Endothelial cell (in vitro differentiated cells): ENCODE measurements at regions not wholly inside any gene's neighbourhood (a gene's known extent, or its start where the extent isn't known, plus 50 kb on each side); places are given as distances from the start of the nearest gene placed in this dataset.

ENCODE experiments used
- DNase-seq: peaks from one replicate; pipeline ENCODE4 v3.0.0; 2021; ENCODE audit warnings: low spot score
- H3K27ac Mint-ChIP-seq: one replicate; pipeline ENCODE4 v1.8.0; 2021; ENCODE audit warnings: mixed read lengths, inconsistent platforms; ENCODE audit not compliant: unreplicated experiment
- H3K27me3 Mint-ChIP-seq: one replicate; pipeline ENCODE4 v1.8.0; 2021; ENCODE audit warnings: mild to moderate bottlenecking, moderate library complexity, mixed read lengths, inconsistent platforms; ENCODE audit not compliant: unreplicated experiment
- H3K36me3 Mint-ChIP-seq: one replicate; pipeline ENCODE4 v1.8.0; 2021; ENCODE audit warnings: mild to moderate bottlenecking, low read depth, mixed read lengths, inconsistent platforms; ENCODE audit not compliant: unreplicated experiment
- H3K4me1 Mint-ChIP-seq: one replicate; pipeline ENCODE4 v1.8.0; 2021; ENCODE audit warnings: mild to moderate bottlenecking, mixed read lengths, inconsistent platforms; ENCODE audit not compliant: unreplicated experiment
- H3K4me3 Mint-ChIP-seq: one replicate; pipeline ENCODE4 v1.8.0; 2021; ENCODE audit warnings: mild to moderate bottlenecking, mixed read lengths, inconsistent platforms; ENCODE audit not compliant: unreplicated experiment
- H3K9me3 Mint-ChIP-seq: one replicate; pipeline ENCODE4 v1.8.0; 2021; ENCODE audit warnings: mixed read lengths, inconsistent platforms; ENCODE audit not compliant: unreplicated experiment
- TF ChIP-seq, protein P1 (sequence below): fragments of 200-600 bp; sonication (generic); IDR thresholded peaks from one replicate; pipeline ENCODE4 v1.5.0; 2021; ENCODE audit warnings: antibody characterized with exemption; ENCODE audit not compliant: unreplicated experiment

DNA sequence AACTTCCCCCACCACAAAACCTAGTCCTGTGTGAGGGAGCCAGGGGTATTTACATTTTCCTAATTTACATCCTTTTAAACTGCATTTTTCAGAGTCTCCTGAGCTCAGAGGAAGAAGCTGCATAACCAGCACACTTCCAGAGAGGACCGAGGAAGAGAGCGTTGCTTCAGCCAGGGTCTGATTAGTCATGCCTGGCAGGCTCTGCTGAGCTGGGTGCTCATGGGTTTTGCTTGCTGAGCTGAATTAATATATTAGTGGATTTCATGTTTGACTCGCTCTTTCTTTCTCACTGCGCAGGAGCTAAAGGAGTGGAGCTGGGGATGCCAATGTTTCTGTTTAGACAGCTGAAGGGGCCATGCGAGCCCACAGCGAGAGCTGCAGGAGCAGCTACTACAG, 539.3 kb upstream of the B3GAT1 start:
- DNase-seq: no peak
- H3K4me3 Mint-ChIP-seq: no peak overlapping the region
- peaks cover 8% of the 10 kb centered on the region for H3K4me1 Mint-ChIP-seq
- H3K27ac Mint-ChIP-seq: no peak overlapping the region
- no peaks in the 10 kb centered on the region for H3K9me3 Mint-ChIP-seq
- TF ChIP-seq, protein P1, sequence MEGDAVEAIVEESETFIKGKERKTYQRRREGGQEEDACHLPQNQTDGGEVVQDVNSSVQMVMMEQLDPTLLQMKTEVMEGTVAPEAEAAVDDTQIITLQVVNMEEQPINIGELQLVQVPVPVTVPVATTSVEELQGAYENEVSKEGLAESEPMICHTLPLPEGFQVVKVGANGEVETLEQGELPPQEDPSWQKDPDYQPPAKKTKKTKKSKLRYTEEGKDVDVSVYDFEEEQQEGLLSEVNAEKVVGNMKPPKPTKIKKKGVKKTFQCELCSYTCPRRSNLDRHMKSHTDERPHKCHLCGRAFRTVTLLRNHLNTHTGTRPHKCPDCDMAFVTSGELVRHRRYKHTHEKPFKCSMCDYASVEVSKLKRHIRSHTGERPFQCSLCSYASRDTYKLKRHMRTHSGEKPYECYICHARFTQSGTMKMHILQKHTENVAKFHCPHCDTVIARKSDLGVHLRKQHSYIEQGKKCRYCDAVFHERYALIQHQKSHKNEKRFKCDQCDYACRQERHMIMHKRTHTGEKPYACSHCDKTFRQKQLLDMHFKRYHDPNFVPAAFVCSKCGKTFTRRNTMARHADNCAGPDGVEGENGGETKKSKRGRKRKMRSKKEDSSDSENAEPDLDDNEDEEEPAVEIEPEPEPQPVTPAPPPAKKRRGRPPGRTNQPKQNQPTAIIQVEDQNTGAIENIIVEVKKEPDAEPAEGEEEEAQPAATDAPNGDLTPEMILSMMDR: no peak
- no peaks in the 10 kb centered on the region for H3K36me3 Mint-ChIP-seq
- H3K27me3 Mint-ChIP-seq: no peaks in the 10 kb centered on the region

GRCh38 chr11:134950692-134951304, 538.8 kb upstream of the B3GAT1 start:
- no peak for DNase-seq
- H3K27ac Mint-ChIP-seq: no peak overlapping the region

GRCh38 chr11:134949121-134950090, 537.4 kb upstream of the B3GAT1 start:
- DNase-seq: no peak
- TF ChIP-seq, protein P1: no peak
- Mint-ChIP-seq H3K4me1 (peaks cover 8% of the 10 kb centered on the region), H3K27ac (no peak overlapping the region), H3K9me3 (no peaks in the 10 kb centered on the region), H3K27me3 (peaks cover 1% of the 10 kb centered on the region), H3K36me3 (no peaks in the 10 kb centered on the region), H3K4me3 (no peak overlapping the region)

More at GRCh38 chr11:134950692-134951304, 538.8 kb upstream of the B3GAT1 start:
- TF ChIP-seq, protein P1: no peak
- H3K4me3 Mint-ChIP-seq: no peak overlapping the region
- no peaks in the 10 kb centered on the region for H3K27me3 Mint-ChIP-seq
- no peaks in the 10 kb centered on the region for H3K9me3 Mint-ChIP-seq
- H3K4me1 Mint-ChIP-seq: peaks cover 8% of the 10 kb centered on the region
- no peaks in the 10 kb centered on the region for H3K36me3 Mint-ChIP-seq

DNA sequence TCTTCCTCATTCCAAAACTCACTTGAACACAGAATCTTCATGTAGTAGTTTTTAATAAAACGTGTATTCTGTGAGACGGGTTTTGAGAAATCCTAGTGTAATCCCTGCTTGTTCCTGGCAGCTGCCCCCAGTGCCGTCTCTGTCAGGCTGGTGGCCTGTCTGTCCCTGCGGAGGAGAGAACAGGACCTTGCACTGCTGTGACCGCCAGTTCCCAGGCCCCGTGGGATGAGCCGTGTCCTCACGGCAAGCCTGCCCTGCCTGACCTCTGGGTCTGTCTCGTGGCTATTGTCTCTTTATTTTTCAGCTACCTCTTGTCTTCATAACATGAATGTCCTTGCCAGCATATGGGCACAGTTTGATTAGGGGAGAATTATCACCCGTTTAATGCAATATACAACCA, 535.5 kb upstream of the B3GAT1 start:
- DNase-seq: no peak
- Mint-ChIP-seq H3K9me3 (no peaks in the 10 kb centered on the region), H3K4me1 (peaks cover 8% of the 10 kb centered on the region), H3K27ac (no peak overlapping the region), H3K36me3 (no peaks in the 10 kb centered on the region), H3K4me3 (no peak overlapping the region), H3K27me3 (peaks cover 1% of the 10 kb centered on the region)
- TF ChIP-seq, protein P1: no peak

DNA sequence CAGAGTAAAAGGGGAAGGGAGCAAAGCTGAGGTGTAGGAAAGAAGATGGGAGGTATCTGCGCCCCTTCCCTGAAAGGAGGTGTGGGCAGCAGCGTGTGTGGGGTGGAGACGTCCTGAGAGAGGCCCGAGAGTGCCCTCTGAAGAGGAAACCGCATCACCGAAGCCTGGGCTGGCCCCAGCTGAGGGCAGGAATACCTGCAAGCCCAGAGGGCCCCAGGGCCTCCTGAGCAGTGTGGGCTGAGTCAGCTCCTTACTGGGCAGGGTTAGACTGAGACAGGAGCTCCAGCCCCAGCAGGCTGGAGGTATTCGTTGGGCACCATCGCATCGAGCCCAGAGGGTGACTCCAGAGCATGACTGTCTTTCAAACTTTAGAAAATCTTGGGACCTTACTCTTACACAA, 534.0 kb upstream of the B3GAT1 start:
- TF ChIP-seq, protein P1: no peak
- H3K27ac Mint-ChIP-seq: no peak overlapping the region
- peaks cover 8% of the 10 kb centered on the region for H3K4me1 Mint-ChIP-seq
- no peaks in the 10 kb centered on the region for H3K36me3 Mint-ChIP-seq
- DNase-seq: no peak
- H3K27me3 Mint-ChIP-seq: peaks cover 1% of the 10 kb centered on the region
- no peaks in the 10 kb centered on the region for H3K9me3 Mint-ChIP-seq
- no peak overlapping the region for H3K4me3 Mint-ChIP-seq
